Transverse colon (tissue), 4 donors: ENCODE measurements at regions not wholly inside any gene's neighbourhood (a gene's known extent, or its start where the extent isn't known, plus 50 kb on each side); places are given as distances from the start of the nearest gene placed in this dataset.

ENCODE experiments used
- CTCF ChIP-seq, 5 experiments: fragments of 200-600 bp in 3 of 5; fragments of 450-650 bp in 2 of 5; sonication (generic) in 3 of 5; IDR thresholded peaks; 1 replicate in 2 of 5; 2 replicates in 3 of 5; pipeline ENCODE4 v1.5.1; 2016 to 2017; ENCODE audit warnings: antibody characterized with exemption in 5 of 5, inconsistent platforms in 3 of 5, mild to moderate bottlenecking in 2 of 5, moderate library complexity in 1 of 5
- EP300 ChIP-seq: sonication (generic); formaldehyde crosslinking; IDR thresholded peaks from one replicate; pipeline ENCODE4 v1.6.1; 2017; ENCODE audit warnings: antibody characterized with exemption, low read depth
- POLR2A ChIP-seq: fragments of 450-650 bp; IDR thresholded peaks from one replicate; pipeline ENCODE4 v1.6.1; 2016; ENCODE audit warnings: antibody characterized with exemption, mild to moderate bottlenecking, moderate library complexity
- POLR2AphosphoS5 ChIP-seq, 3 donors: sonication (generic); formaldehyde crosslinking; IDR thresholded peaks; one replicate each; pipeline ENCODE4 v1.6.1; 2016; ENCODE audit warnings: antibody characterized with exemption in 3 of 3

- no peak for TF ChIP-seq CTCF (IDR thresholded peaks at IDR 0.05)
- TF ChIP-seq POLR2A = no peak
- TF ChIP-seq POLR2AphosphoS5 (IDR thresholded peaks at IDR 0.05) = no peak
- no peak for TF ChIP-seq EP300
Observed at GRCh38 chr12:24467226-24467625, 481.7 kb downstream of the BCAT1 start.
